ENCODE measurements at regions not wholly inside any gene's neighbourhood (a gene's known extent, or its start where the extent isn't known, plus 50 kb on each side); places are given as distances from the start of the nearest gene placed in this dataset.

- TF ChIP-seq, protein P1, sequence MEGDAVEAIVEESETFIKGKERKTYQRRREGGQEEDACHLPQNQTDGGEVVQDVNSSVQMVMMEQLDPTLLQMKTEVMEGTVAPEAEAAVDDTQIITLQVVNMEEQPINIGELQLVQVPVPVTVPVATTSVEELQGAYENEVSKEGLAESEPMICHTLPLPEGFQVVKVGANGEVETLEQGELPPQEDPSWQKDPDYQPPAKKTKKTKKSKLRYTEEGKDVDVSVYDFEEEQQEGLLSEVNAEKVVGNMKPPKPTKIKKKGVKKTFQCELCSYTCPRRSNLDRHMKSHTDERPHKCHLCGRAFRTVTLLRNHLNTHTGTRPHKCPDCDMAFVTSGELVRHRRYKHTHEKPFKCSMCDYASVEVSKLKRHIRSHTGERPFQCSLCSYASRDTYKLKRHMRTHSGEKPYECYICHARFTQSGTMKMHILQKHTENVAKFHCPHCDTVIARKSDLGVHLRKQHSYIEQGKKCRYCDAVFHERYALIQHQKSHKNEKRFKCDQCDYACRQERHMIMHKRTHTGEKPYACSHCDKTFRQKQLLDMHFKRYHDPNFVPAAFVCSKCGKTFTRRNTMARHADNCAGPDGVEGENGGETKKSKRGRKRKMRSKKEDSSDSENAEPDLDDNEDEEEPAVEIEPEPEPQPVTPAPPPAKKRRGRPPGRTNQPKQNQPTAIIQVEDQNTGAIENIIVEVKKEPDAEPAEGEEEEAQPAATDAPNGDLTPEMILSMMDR (IDR thresholded peaks at IDR 0.05; ENCODE audit: low read length), result no peak
- no peak for TF ChIP-seq EZH2 (IDR thresholded peaks at IDR 0.05; ENCODE audit: borderline replicate concordance, low read length)
Measured at GRCh38 chr10:6915307-6915706, 335.2 kb upstream of the PRKCQ start.
